GM21526 (cell line): ENCODE measurements at regions not wholly inside any gene's neighbourhood (a gene's known extent, or its start where the extent isn't known, plus 50 kb on each side); places are given as distances from the start of the nearest gene placed in this dataset.
"Not testable (repeated sequence)": the region's sequence is repeated elsewhere in the genome, so short reads cannot be mapped to it uniquely, and the experiment has no call there.

Source experiments
- ATAC-seq: cut with Tn5 transposase; IDR thresholded peaks from one replicate; pipeline ENCODE4 v1.9.1; 2021; ENCODE audit warnings: moderate library complexity; ENCODE audit not compliant: unreplicated experiment, low FRiP score

GRCh38 chrX:74181976-74182375, 122.0 kb upstream of the ZCCHC13 start:
- not testable (repeated sequence) for ATAC-seq

- ATAC-seq: no peak
Observed at GRCh38 chrX:74180716-74181115, 123.3 kb upstream of the ZCCHC13 start.

- no peak for ATAC-seq
Observed at GRCh38 chrX:74179990-74180389, 124.0 kb upstream of the ZCCHC13 start.

GRCh38 chrX:74179499-74179898, 124.5 kb upstream of the ZCCHC13 start:
- ATAC-seq: no peak

- no peak for ATAC-seq
Observed at GRCh38 chrX:74179071-74179470, 124.9 kb upstream of the ZCCHC13 start.

GRCh38 chrX:74178536-74178935, 125.4 kb upstream of the ZCCHC13 start:
- no peak for ATAC-seq

- ATAC-seq: no peak
Observed at GRCh38 chrX:74171465-74171864, 132.5 kb upstream of the ZCCHC13 start.

GRCh38 chrX:74162199-74162598, 141.8 kb upstream of the ZCCHC13 start:
- ATAC-seq: no peak

- ATAC-seq: no peak
Observed at GRCh38 chrX:74160816-74161215, 143.2 kb upstream of the ZCCHC13 start.

- ATAC-seq: no peak
Observed at GRCh38 chrX:74160358-74160757, 143.6 kb upstream of the ZCCHC13 start.

GRCh38 chrX:74147439-74147838, 156.5 kb upstream of the ZCCHC13 start:
- ATAC-seq: no peak

GRCh38 chrX:74138943-74139342, 165.0 kb upstream of the ZCCHC13 start:
- ATAC-seq: no peak

GRCh38 chrX:74133156-74133796, 170.7 kb upstream of the ZCCHC13 start:
- peak; percentile 85 for ATAC-seq

- no peak for ATAC-seq
Observed at GRCh38 chrX:74132280-74132679, 171.7 kb upstream of the ZCCHC13 start.

GRCh38 chrX:74119016-74119910, 184.7 kb upstream of the ZCCHC13 start:
- ATAC-seq: no peak

- no peak for ATAC-seq
Observed at GRCh38 chrX:74117962-74118902, 185.7 kb upstream of the ZCCHC13 start.

GRCh38 chrX:74111245-74111644, 192.7 kb upstream of the ZCCHC13 start:
- ATAC-seq: no peak

- ATAC-seq: no peak
Observed at GRCh38 chrX:74107666-74108065, 196.3 kb upstream of the ZCCHC13 start.

GRCh38 chrX:74104356-74105015, 199.5 kb upstream of the ZCCHC13 start:
- ATAC-seq: no peak

GRCh38 chrX:74098407-74098806, 205.6 kb upstream of the ZCCHC13 start:
- not testable (repeated sequence) for ATAC-seq
